ENCODE measurements at regions not wholly inside any gene's neighbourhood (a gene's known extent, or its start where the extent isn't known, plus 50 kb on each side); places are given as distances from the start of the nearest gene placed in this dataset.
A peak's percentile ranks its signal among the peaks of the same experiment; 100 is the strongest.

- peak in 1 of 6 donors; percentile 74 for DNase-seq (ENCODE audit: low read depth in 4 of 6, low spot score in 6 of 6)
These were observed 213.5 kb downstream of the VEGFC start for GRCh38 chr4:176579226-176579625.

DNA sequence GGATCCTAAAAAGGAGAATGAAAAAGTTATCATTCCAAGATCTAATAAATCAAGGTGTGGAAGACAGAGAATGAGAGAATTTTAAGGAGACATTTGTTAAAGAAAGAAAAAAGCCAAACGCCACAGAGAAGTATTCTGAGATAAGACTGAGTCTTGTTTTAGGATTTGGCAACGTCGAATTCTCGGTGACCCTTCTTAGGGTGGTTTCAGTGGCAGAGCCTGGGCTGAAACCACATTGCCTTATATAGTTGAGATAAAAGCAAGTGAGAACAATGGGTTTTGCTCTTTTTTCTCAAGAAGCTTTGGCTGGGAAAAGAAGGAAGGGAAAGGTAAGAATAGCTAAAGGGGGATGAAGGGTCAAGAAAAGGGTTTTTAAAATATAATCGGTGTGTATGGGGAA, 209.4 kb downstream of the VEGFC start:
- WGBS (ENCODE audit: insufficient coverage), result 94% methylated on average over 5 of the region's 5 CpGs
- no peak overlapping the region for H3K4me3 ChIP-seq (ENCODE audit: low read depth, low read length)

More at GRCh38 chr4:176579226-176579625, 213.5 kb downstream of the VEGFC start:
- Histone ChIP-seq H3K27ac (ENCODE audit: low read depth, low read length) (no peak overlapping the region), H3K36me3 (ENCODE audit: control insufficient read depth, insufficient read depth, low read length) (no peaks in the 10 kb centered on the region), H3K4me3 (ENCODE audit: low read depth, low read length) (no peak overlapping the region), H3K27me3 (ENCODE audit: control insufficient read depth, insufficient read depth, low read length) (no peaks in the 10 kb centered on the region), H3K4me1 (ENCODE audit: control insufficient read depth, insufficient read depth, low read length) (no peaks in the 10 kb centered on the region), H3K9me3 (ENCODE audit: control insufficient read depth, insufficient read depth, low read length) (peaks cover 5% of the 10 kb centered on the region)
- 49% methylated on average over 2 of the region's 6 CpGs for WGBS (ENCODE audit: insufficient coverage)

DNA sequence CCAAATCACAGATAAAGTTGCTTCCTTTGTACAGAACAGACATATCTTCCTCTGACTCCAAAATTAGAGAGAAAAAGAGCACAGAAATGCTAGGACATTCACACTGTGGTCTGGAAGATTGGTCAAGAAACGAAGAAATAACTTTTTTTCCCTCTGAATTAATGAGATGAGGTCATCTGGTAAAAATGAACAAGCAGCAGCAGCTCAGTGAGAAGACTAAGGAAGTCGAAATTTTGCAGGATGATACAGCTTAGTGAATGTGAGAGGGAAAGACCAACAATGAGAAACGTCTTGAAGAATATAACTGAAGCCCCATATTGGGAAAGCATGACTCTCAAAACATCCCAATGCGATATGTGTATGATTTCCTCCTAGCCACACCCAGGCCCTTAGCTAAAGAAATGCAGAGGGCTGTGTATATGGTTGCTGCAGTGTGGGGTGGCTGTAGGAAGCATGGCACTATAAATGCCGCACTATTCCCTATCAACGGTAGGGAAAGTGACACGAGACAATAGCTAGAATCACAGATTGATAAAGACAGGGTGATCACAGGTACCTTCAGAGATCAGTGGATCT, 208.6 kb downstream of the VEGFC start:
- H3K4me3 ChIP-seq (ENCODE audit: low read depth, low read length), result no peak overlapping the region
- WGBS (ENCODE audit: insufficient coverage), result 95% methylated on average over 4 of the region's 7 CpGs

More for the DNA sequence above, 209.4 kb downstream of the VEGFC start:
- H3K27ac ChIP-seq (ENCODE audit: low read depth, low read length), result no peak overlapping the region
- H3K4me1 ChIP-seq (ENCODE audit: control insufficient read depth, insufficient read depth, low read length), result no peaks in the 10 kb centered on the region
- H3K27me3 ChIP-seq (ENCODE audit: control insufficient read depth, insufficient read depth, low read length), result no peaks in the 10 kb centered on the region
- H3K9me3 ChIP-seq (ENCODE audit: control insufficient read depth, insufficient read depth, low read length), result peaks cover 5% of the 10 kb centered on the region
- H3K36me3 ChIP-seq (ENCODE audit: control insufficient read depth, insufficient read depth, low read length), result no peaks in the 10 kb centered on the region
- no peak for DNase-seq (ENCODE audit: low read depth in 4 of 6, low spot score in 6 of 6)

DNA sequence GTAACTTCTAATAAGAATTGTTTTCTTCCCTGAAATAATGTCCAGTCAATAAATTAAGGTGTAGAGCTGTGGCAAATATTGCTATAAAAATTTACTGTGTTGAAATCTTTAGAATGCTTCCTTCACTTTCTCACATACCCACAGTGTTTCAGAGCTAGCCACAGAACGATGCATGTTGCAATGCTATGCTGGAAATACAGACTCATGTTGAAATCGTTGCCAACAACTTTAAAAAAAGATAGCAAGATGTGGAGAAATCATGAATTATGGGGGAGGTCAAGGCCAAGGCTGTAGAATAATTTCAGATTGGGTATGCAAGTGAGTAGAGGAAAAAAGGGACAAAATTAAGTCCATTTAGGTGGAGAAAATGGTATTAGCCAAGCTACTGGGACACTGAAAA, 204.8 kb downstream of the VEGFC start:
- peaks cover 5% of the 10 kb centered on the region for H3K9me3 ChIP-seq (ENCODE audit: control insufficient read depth, insufficient read depth, low read length)
- H3K4me3 ChIP-seq (ENCODE audit: low read depth, low read length), result no peak overlapping the region
- no peak for DNase-seq (ENCODE audit: low read depth in 4 of 6, low spot score in 6 of 6)
- H3K27ac ChIP-seq (ENCODE audit: low read depth, low read length), result no peak overlapping the region
- H3K4me1 ChIP-seq (ENCODE audit: control insufficient read depth, insufficient read depth, low read length), result no peaks in the 10 kb centered on the region
- H3K36me3 ChIP-seq (ENCODE audit: control insufficient read depth, insufficient read depth, low read length), result no peaks in the 10 kb centered on the region
- 81% methylated on average over 2 of the region's 2 CpGs for WGBS (ENCODE audit: insufficient coverage)
- no peaks in the 10 kb centered on the region for H3K27me3 ChIP-seq (ENCODE audit: control insufficient read depth, insufficient read depth, low read length)

More for the DNA sequence above, 208.6 kb downstream of the VEGFC start:
- Histone ChIP-seq H3K4me1 (ENCODE audit: control insufficient read depth, insufficient read depth, low read length) (no peaks in the 10 kb centered on the region), H3K36me3 (ENCODE audit: control insufficient read depth, insufficient read depth, low read length) (no peaks in the 10 kb centered on the region), H3K27ac (ENCODE audit: low read depth, low read length) (no peak overlapping the region), H3K9me3 (ENCODE audit: control insufficient read depth, insufficient read depth, low read length) (peaks cover 5% of the 10 kb centered on the region), H3K27me3 (ENCODE audit: control insufficient read depth, insufficient read depth, low read length) (no peaks in the 10 kb centered on the region)
- DNase-seq (ENCODE audit: low read depth in 4 of 6, low spot score in 6 of 6), result no peak

- H3K27me3 ChIP-seq (ENCODE audit: control insufficient read depth, insufficient read depth, low read length), result no peaks in the 10 kb centered on the region
- DNase-seq (ENCODE audit: low read depth in 4 of 6, low spot score in 6 of 6), result no peak
- H3K36me3 ChIP-seq (ENCODE audit: control insufficient read depth, insufficient read depth, low read length), result no peaks in the 10 kb centered on the region
- H3K27ac ChIP-seq (ENCODE audit: low read depth, low read length), result no peak overlapping the region
- no peaks in the 10 kb centered on the region for H3K4me1 ChIP-seq (ENCODE audit: control insufficient read depth, insufficient read depth, low read length)
- H3K9me3 ChIP-seq (ENCODE audit: control insufficient read depth, insufficient read depth, low read length), result peaks cover 5% of the 10 kb centered on the region
- H3K4me3 ChIP-seq (ENCODE audit: low read depth, low read length), result no peak overlapping the region
- WGBS (ENCODE audit: insufficient coverage), result 83% methylated on average over 1 of the region's 3 CpGs
These were observed 204.3 kb downstream of the VEGFC start for GRCh38 chr4:176588436-176588835.

DNA sequence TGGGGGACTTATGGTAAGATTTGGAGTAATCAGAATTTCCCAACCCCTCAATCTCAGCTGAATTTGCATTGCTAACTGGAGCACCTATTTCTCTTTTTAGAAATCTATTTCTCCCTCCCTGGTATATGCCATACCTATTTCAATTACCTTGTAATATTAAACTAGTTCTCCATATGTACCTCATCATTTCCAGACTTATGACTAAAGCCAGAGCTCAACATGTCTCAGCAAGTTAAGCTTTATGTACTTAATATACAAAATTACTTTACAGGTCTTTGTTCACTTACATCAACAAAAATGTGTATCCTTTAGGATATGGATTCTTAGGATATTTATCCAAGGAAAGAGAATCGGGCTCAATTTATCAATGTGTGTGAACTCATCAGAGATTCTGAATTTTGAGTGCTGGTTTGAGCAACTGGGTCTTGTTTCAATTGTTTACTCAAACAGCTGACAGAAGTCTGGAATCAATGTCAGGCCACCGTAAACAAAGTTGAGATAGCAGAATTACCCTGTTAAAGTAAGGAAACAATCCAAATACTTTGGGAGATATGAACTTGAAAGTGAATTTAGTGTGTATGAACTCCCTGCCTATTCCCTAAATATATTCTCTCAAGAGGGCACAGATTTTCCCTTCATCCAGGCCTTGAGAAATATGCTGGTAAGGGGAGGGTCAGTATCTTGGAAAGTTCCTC, 199.6 kb downstream of the VEGFC start:
- Histone ChIP-seq H3K9me3 (ENCODE audit: control insufficient read depth, insufficient read depth, low read length) (no peaks in the 10 kb centered on the region), H3K4me1 (ENCODE audit: control insufficient read depth, insufficient read depth, low read length) (no peaks in the 10 kb centered on the region), H3K27ac (ENCODE audit: low read depth, low read length) (no peak overlapping the region), H3K27me3 (ENCODE audit: control insufficient read depth, insufficient read depth, low read length) (no peaks in the 10 kb centered on the region), H3K36me3 (ENCODE audit: control insufficient read depth, insufficient read depth, low read length) (no peaks in the 10 kb centered on the region), H3K4me3 (ENCODE audit: low read depth, low read length) (no peak overlapping the region)
- no peak for DNase-seq (ENCODE audit: low read depth in 4 of 6, low spot score in 6 of 6)
- 86% methylated on average over 1 of the region's 2 CpGs for WGBS (ENCODE audit: insufficient coverage)

DNA sequence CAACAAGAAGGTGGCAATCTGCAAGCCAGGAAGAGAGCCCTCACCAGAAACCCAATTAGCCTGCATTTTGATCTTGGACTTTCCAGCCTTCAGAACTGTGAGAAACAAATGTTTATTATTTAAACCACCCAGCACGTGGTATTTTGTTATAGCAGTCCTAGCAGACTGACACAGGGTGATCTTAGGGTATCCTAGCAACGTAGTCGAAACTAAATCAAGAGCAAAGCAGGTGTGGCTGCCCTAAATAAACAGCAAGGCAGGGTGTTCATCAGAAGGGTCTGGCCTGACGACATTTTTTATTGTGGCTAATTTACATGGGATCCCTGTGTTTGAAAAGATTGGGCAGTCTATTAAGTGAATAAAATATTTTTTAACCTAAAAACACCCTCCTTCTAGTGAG, 198.8 kb downstream of the VEGFC start:
- Histone ChIP-seq H3K27ac (ENCODE audit: low read depth, low read length) (no peak overlapping the region), H3K9me3 (ENCODE audit: control insufficient read depth, insufficient read depth, low read length) (no peaks in the 10 kb centered on the region), H3K27me3 (ENCODE audit: control insufficient read depth, insufficient read depth, low read length) (no peaks in the 10 kb centered on the region), H3K36me3 (ENCODE audit: control insufficient read depth, insufficient read depth, low read length) (no peaks in the 10 kb centered on the region), H3K4me3 (ENCODE audit: low read depth, low read length) (no peak overlapping the region), H3K4me1 (ENCODE audit: control insufficient read depth, insufficient read depth, low read length) (no peaks in the 10 kb centered on the region)
- 38% methylated on average over 3 of the region's 4 CpGs for WGBS (ENCODE audit: insufficient coverage)
- DNase-seq (ENCODE audit: low read depth in 4 of 6, low spot score in 6 of 6), result no peak

- no CpG with 5 or more reads among the region's 1 CpG for WGBS (ENCODE audit: insufficient coverage)
These were observed 197.5 kb downstream of the VEGFC start for GRCh38 chr4:176595257-176595656.

GRCh38 chr4:176601124-176601523, 191.6 kb downstream of the VEGFC start:
- 96% methylated on average over 8 of the region's 9 CpGs for WGBS (ENCODE audit: insufficient coverage)
- Histone ChIP-seq H3K27ac (ENCODE audit: low read depth, low read length) (no peak overlapping the region), H3K9me3 (ENCODE audit: control insufficient read depth, insufficient read depth, low read length) (no peaks in the 10 kb centered on the region), H3K36me3 (ENCODE audit: control insufficient read depth, insufficient read depth, low read length) (no peaks in the 10 kb centered on the region), H3K27me3 (ENCODE audit: control insufficient read depth, insufficient read depth, low read length) (no peaks in the 10 kb centered on the region), H3K4me3 (ENCODE audit: low read depth, low read length) (no peak overlapping the region), H3K4me1 (ENCODE audit: control insufficient read depth, insufficient read depth, low read length) (no peaks in the 10 kb centered on the region)
- DNase-seq (ENCODE audit: low read depth in 4 of 6, low spot score in 6 of 6), result no peak

More at GRCh38 chr4:176595257-176595656, 197.5 kb downstream of the VEGFC start:
- H3K27me3 ChIP-seq (ENCODE audit: control insufficient read depth, insufficient read depth, low read length), result no peaks in the 10 kb centered on the region
- no peaks in the 10 kb centered on the region for H3K9me3 ChIP-seq (ENCODE audit: control insufficient read depth, insufficient read depth, low read length)
- H3K27ac ChIP-seq (ENCODE audit: low read depth, low read length), result no peak overlapping the region
- no peaks in the 10 kb centered on the region for H3K36me3 ChIP-seq (ENCODE audit: control insufficient read depth, insufficient read depth, low read length)
- no peak for DNase-seq (ENCODE audit: low read depth in 4 of 6, low spot score in 6 of 6)
- no peak overlapping the region for H3K4me3 ChIP-seq (ENCODE audit: low read depth, low read length)
- H3K4me1 ChIP-seq (ENCODE audit: control insufficient read depth, insufficient read depth, low read length), result no peaks in the 10 kb centered on the region

DNA sequence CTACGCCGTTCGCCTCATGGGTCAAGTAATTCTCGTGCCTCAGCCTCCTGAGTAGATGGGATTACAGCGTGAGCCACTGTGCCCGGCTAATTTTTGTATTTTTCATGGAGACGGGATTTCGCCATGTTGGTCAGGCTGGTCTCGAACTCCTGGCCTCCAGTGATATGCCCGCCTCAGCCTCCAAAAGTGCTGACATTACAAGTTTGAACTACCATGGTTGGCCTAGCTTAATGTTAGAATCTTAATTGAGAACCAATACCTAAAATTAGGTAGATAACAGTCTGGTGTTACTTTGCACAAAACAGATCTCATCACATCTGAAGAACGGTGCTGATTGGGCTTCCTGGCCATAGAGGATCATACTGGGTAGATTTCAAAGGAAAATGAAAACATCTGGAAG, 184.9 kb downstream of the VEGFC start:
- no peak overlapping the region for H3K27ac ChIP-seq (ENCODE audit: low read depth, low read length)
- H3K9me3 ChIP-seq (ENCODE audit: control insufficient read depth, insufficient read depth, low read length), result no peaks in the 10 kb centered on the region
- no peak for DNase-seq (ENCODE audit: low read depth in 4 of 6, low spot score in 6 of 6)
- no peaks in the 10 kb centered on the region for H3K27me3 ChIP-seq (ENCODE audit: control insufficient read depth, insufficient read depth, low read length)
- H3K36me3 ChIP-seq (ENCODE audit: control insufficient read depth, insufficient read depth, low read length), result no peaks in the 10 kb centered on the region
- H3K4me1 ChIP-seq (ENCODE audit: control insufficient read depth, insufficient read depth, low read length), result no peaks in the 10 kb centered on the region
- 98% methylated on average over 10 of the region's 11 CpGs for WGBS (ENCODE audit: insufficient coverage)
- H3K4me3 ChIP-seq (ENCODE audit: low read depth, low read length), result no peak overlapping the region

Data from spinal cord (tissue), 9 donors.